ENCODE measurements at regions not wholly inside any gene's neighbourhood (a gene's known extent, or its start where the extent isn't known, plus 50 kb on each side); places are given as distances from the start of the nearest gene placed in this dataset.

GRCh38 chr9:82558855-82559630 lies 503.9 kb downstream of the RASEF start:
- no peaks in the 10 kb centered on the region for H3K27me3 ChIP-seq (ENCODE audit: control insufficient read depth, insufficient read depth, low read length)
- no peaks in the 10 kb centered on the region for H3K79me2 ChIP-seq (ENCODE audit: control insufficient read depth, insufficient read depth, low read length)
- H3K4me2 ChIP-seq (ENCODE audit: extremely low read depth, insufficient read depth, low read length): no peak overlapping the region
- H2AFZ ChIP-seq (ENCODE audit: low read length): no peak overlapping the region
- H3K27ac ChIP-seq (ENCODE audit: insufficient read depth, low read length): no peak overlapping the region
- H4K20me1 ChIP-seq (ENCODE audit: control insufficient read depth, extremely low read depth, insufficient read depth, low read length): no peaks in the 10 kb centered on the region
- no peak overlapping the region for H3K9ac ChIP-seq (ENCODE audit: insufficient read depth, low read length)
- no peaks in the 10 kb centered on the region for H3K4me1 ChIP-seq (ENCODE audit: control insufficient read depth, extremely low read depth, insufficient read depth, low read length)
- H3K36me3 ChIP-seq (ENCODE audit: control insufficient read depth, insufficient read depth, low read length): no peaks in the 10 kb centered on the region
- DNase-seq (ENCODE audit: low read depth in 2 of 2): peak; percentile 9 to 61
- TF ChIP-seq, protein P1, sequence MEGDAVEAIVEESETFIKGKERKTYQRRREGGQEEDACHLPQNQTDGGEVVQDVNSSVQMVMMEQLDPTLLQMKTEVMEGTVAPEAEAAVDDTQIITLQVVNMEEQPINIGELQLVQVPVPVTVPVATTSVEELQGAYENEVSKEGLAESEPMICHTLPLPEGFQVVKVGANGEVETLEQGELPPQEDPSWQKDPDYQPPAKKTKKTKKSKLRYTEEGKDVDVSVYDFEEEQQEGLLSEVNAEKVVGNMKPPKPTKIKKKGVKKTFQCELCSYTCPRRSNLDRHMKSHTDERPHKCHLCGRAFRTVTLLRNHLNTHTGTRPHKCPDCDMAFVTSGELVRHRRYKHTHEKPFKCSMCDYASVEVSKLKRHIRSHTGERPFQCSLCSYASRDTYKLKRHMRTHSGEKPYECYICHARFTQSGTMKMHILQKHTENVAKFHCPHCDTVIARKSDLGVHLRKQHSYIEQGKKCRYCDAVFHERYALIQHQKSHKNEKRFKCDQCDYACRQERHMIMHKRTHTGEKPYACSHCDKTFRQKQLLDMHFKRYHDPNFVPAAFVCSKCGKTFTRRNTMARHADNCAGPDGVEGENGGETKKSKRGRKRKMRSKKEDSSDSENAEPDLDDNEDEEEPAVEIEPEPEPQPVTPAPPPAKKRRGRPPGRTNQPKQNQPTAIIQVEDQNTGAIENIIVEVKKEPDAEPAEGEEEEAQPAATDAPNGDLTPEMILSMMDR (conservative IDR thresholded peaks at IDR 0.05 in 1 of 2, IDR thresholded peaks at IDR 0.05 in 1 of 2; ENCODE audit: low read depth in 1 of 2, low read length in 2 of 2): no peak
- TF ChIP-seq EZH2 (IDR thresholded peaks at IDR 0.05; ENCODE audit: low read length, missing control alignments): no peak
- H3K4me3 ChIP-seq (replicated peaks in 1 of 4; ENCODE audit: control extremely low read depth in 1 of 4, insufficient read depth in 1 of 4, low read depth in 3 of 4, low read length in 4 of 4): no peak overlapping the region
- H3K9me3 ChIP-seq (ENCODE audit: control insufficient read depth, insufficient read depth, low read depth, low read length): no peaks in the 10 kb centered on the region

- Histone ChIP-seq H3K4me1 (ENCODE audit: control insufficient read depth, extremely low read depth, insufficient read depth, low read length) (no peaks in the 10 kb centered on the region), H3K4me3 (replicated peaks in 1 of 4; ENCODE audit: control extremely low read depth in 1 of 4, insufficient read depth in 1 of 4, low read depth in 3 of 4, low read length in 4 of 4) (no peak overlapping the region), H4K20me1 (ENCODE audit: control insufficient read depth, extremely low read depth, insufficient read depth, low read length) (no peaks in the 10 kb centered on the region), H3K9ac (ENCODE audit: insufficient read depth, low read length) (no peak overlapping the region), H3K36me3 (ENCODE audit: control insufficient read depth, insufficient read depth, low read length) (no peaks in the 10 kb centered on the region), H2AFZ (ENCODE audit: low read length) (no peak overlapping the region), H3K4me2 (ENCODE audit: extremely low read depth, insufficient read depth, low read length) (no peak overlapping the region), H3K9me3 (ENCODE audit: control insufficient read depth, insufficient read depth, low read depth, low read length) (no peaks in the 10 kb centered on the region), H3K27me3 (ENCODE audit: control insufficient read depth, insufficient read depth, low read length) (no peaks in the 10 kb centered on the region), H3K27ac (ENCODE audit: insufficient read depth, low read length) (no peak overlapping the region), H3K79me2 (ENCODE audit: control insufficient read depth, insufficient read depth, low read length) (no peaks in the 10 kb centered on the region)
- DNase-seq (ENCODE audit: low read depth in 2 of 2): no peak
- TF ChIP-seq EZH2 (IDR thresholded peaks at IDR 0.05; ENCODE audit: low read length, missing control alignments): no peak
- TF ChIP-seq, protein P1 (conservative IDR thresholded peaks at IDR 0.05 in 1 of 2, IDR thresholded peaks at IDR 0.05 in 1 of 2; ENCODE audit: low read depth in 1 of 2, low read length in 2 of 2): no peak
Measured at GRCh38 chr9:82560036-82560435, 502.9 kb downstream of the RASEF start.

DNA sequence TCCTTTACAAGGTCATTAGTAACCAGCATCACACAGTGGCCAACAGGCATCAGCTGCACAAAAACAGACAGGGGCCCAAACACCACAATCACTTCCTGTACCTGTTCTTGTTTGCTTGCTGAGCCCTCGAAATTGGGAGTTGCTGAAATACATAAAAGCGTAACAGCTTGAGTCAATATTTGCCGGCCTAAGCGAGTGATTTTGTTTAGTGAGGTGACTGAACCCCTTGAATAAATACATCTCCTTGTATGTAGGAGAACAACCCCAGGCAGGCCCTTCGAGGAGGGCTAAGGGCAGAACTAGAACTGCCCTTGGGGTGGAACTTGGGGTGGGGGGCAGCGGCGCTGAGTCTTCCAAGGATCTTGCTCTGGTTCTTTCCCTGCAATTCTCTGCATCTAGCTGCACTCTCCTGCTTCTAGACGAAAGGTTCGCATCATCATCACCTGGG lies 502.5 kb downstream of the RASEF start:
- DNase-seq (ENCODE audit: low read depth in 2 of 2): no peak
- no peaks in the 10 kb centered on the region for H4K20me1 ChIP-seq (ENCODE audit: control insufficient read depth, extremely low read depth, insufficient read depth, low read length)
- no peaks in the 10 kb centered on the region for H3K27me3 ChIP-seq (ENCODE audit: control insufficient read depth, insufficient read depth, low read length)

More for the DNA sequence above, 502.5 kb downstream of the RASEF start:
- Histone ChIP-seq H3K4me2 (ENCODE audit: extremely low read depth, insufficient read depth, low read length) (no peak overlapping the region), H3K9ac (ENCODE audit: insufficient read depth, low read length) (no peak overlapping the region), H3K27ac (ENCODE audit: insufficient read depth, low read length) (no peak overlapping the region), H2AFZ (ENCODE audit: low read length) (no peak overlapping the region), H3K9me3 (ENCODE audit: control insufficient read depth, insufficient read depth, low read depth, low read length) (no peaks in the 10 kb centered on the region), H3K4me1 (ENCODE audit: control insufficient read depth, extremely low read depth, insufficient read depth, low read length) (no peaks in the 10 kb centered on the region), H3K79me2 (ENCODE audit: control insufficient read depth, insufficient read depth, low read length) (no peaks in the 10 kb centered on the region), H3K36me3 (ENCODE audit: control insufficient read depth, insufficient read depth, low read length) (no peaks in the 10 kb centered on the region), H3K4me3 (replicated peaks in 1 of 4; ENCODE audit: control extremely low read depth in 1 of 4, insufficient read depth in 1 of 4, low read depth in 3 of 4, low read length in 4 of 4) (no peak overlapping the region)
- no peak for TF ChIP-seq EZH2 (IDR thresholded peaks at IDR 0.05; ENCODE audit: low read length, missing control alignments)
- TF ChIP-seq, protein P1 (conservative IDR thresholded peaks at IDR 0.05 in 1 of 2, IDR thresholded peaks at IDR 0.05 in 1 of 2; ENCODE audit: low read depth in 1 of 2, low read length in 2 of 2): no peak
